ENCODE measurements at regions not wholly inside any gene's neighbourhood (a gene's known extent, or its start where the extent isn't known, plus 50 kb on each side); places are given as distances from the start of the nearest gene placed in this dataset.
A peak's percentile ranks its signal among the peaks of the same experiment; 100 is the strongest.

GRCh38 chr6:137734005-137734874, 132.8 kb upstream of the TNFAIP3 start:
- H3K4me3 ChIP-seq (ENCODE audit: low read length) = no peak overlapping the region
- TF ChIP-seq CTCF (conservative IDR thresholded peaks at IDR 0.05; ENCODE audit: low read depth, low read length) = no peak
- DNase-seq (ENCODE audit: low read depth) = no peak

GRCh38 chr6:137734875-137735182, 132.2 kb upstream of the TNFAIP3 start:
- no peak for DNase-seq (ENCODE audit: low read depth)
- H3K4me3 ChIP-seq (ENCODE audit: low read length) = no peak overlapping the region
- no peak for TF ChIP-seq CTCF (conservative IDR thresholded peaks at IDR 0.05; ENCODE audit: low read depth, low read length)

- DNase-seq (ENCODE audit: low read depth) = no peak
- H3K4me3 ChIP-seq (ENCODE audit: low read length) = no peak overlapping the region
- no peak for TF ChIP-seq CTCF (conservative IDR thresholded peaks at IDR 0.05; ENCODE audit: low read depth, low read length)
These were observed 130.8 kb upstream of the TNFAIP3 start for GRCh38 chr6:137736048-137736818.

- TF ChIP-seq CTCF (conservative IDR thresholded peaks at IDR 0.05; ENCODE audit: low read depth, low read length) = no peak
- H3K4me3 ChIP-seq (ENCODE audit: low read length) = no peak overlapping the region
- no peak for DNase-seq (ENCODE audit: low read depth)
These were observed 130.1 kb upstream of the TNFAIP3 start for GRCh38 chr6:137736911-137737310.

- peak; percentile 23 for DNase-seq (ENCODE audit: low read depth)
- H3K4me3 ChIP-seq (ENCODE audit: low read length) = no peak overlapping the region
- no peak for TF ChIP-seq CTCF (conservative IDR thresholded peaks at IDR 0.05; ENCODE audit: low read depth, low read length)
These were observed 129.0 kb upstream of the TNFAIP3 start for GRCh38 chr6:137737836-137738596.

- no peak for DNase-seq (ENCODE audit: low read depth)
- H3K4me3 ChIP-seq (ENCODE audit: low read length) = no peak overlapping the region
- no peak for TF ChIP-seq CTCF (conservative IDR thresholded peaks at IDR 0.05; ENCODE audit: low read depth, low read length)
These were observed 128.0 kb upstream of the TNFAIP3 start for GRCh38 chr6:137738931-137739504.

All from retinal pigment epithelial cell (primary cell).